Heart left ventricle (tissue), 13 donors: ENCODE measurements at regions not wholly inside any gene's neighbourhood (a gene's known extent, or its start where the extent isn't known, plus 50 kb on each side); places are given as distances from the start of the nearest gene placed in this dataset.

Experiments
- POLR2A ChIP-seq, 2 donors: fragments of 450-650 bp; IDR thresholded peaks; one replicate each; pipeline ENCODE4 v1.6.1; 2017; ENCODE audit warnings: antibody characterized with exemption in 2 of 2, mild to moderate bottlenecking in 2 of 2, moderate library complexity in 2 of 2
- TF ChIP-seq, protein P1 (sequence below), 12 donors: fragments of 200-600 bp; sonication (generic) in 4 of 12; IDR thresholded peaks; one replicate each; pipeline versions ENCODE4 v1.5.0 to v1.8.0; 2018 to 2022; ENCODE audit warnings: antibody characterized with exemption in 12 of 12, mild to moderate bottlenecking in 5 of 12
- donor health status: ischemic (EF 13 %, LVEDD 7.1; RV severe dilation, severe dysfunction).
- donor health status: DM: no; HTN: yes; CAD: no.
- donor health status: DM: no; HTN: no; CAD: no.
- donor health status: ischemic (EF 25% LVEDD 6.9; RV normal size, moderate dysfunction).
- donor health status: ischemic (EF 25% LVEDD 5.7; RV mildly dilated, moderate dysfunction).
- donor health status: ischemic (EF 35%, LVEDD 5.7; RV mildly dilated, moderate dysfunction).
- donor health status: nonischemic (EF 11% LVEDD 7.7; RV severe dilation, severe dysfunction).
- donor health status: DM: yes; HTN: yes; CAD: no.
- donor health status: PGD.
- donor health status: ischemic (EF 29% LVEDD 5.4; RV normal size, mild dysfunction).
- donor health status: nonischemic (EF 23%, LVEDD 6.1; RV moderate dilation, normal function).

DNA sequence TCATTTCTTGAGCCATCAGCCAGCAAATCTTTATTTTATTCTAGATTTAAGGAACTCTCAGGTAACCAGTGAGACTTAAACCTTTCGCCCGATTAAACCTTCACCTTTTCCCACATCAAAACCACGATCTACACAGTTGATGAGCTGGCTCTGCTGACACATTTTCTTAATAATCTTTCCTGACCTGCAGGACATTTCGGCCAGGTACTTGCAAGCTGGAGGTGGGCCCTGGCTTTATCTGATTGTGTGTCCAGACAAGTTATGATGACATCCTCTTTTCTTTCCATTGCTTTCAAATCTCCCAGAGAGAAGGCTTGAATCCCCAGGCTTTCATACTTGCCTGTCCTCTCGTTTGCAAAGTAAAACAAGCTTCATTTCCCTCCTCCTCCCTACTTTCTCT, 144.2 kb downstream of the EFNB2 start:
- TF ChIP-seq, protein P1, sequence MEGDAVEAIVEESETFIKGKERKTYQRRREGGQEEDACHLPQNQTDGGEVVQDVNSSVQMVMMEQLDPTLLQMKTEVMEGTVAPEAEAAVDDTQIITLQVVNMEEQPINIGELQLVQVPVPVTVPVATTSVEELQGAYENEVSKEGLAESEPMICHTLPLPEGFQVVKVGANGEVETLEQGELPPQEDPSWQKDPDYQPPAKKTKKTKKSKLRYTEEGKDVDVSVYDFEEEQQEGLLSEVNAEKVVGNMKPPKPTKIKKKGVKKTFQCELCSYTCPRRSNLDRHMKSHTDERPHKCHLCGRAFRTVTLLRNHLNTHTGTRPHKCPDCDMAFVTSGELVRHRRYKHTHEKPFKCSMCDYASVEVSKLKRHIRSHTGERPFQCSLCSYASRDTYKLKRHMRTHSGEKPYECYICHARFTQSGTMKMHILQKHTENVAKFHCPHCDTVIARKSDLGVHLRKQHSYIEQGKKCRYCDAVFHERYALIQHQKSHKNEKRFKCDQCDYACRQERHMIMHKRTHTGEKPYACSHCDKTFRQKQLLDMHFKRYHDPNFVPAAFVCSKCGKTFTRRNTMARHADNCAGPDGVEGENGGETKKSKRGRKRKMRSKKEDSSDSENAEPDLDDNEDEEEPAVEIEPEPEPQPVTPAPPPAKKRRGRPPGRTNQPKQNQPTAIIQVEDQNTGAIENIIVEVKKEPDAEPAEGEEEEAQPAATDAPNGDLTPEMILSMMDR (IDR thresholded peaks at IDR 0.05), result no peak
- no peak for TF ChIP-seq POLR2A (IDR thresholded peaks at IDR 0.05)
